ENCODE measurements at regions not wholly inside any gene's neighbourhood (a gene's known extent, or its start where the extent isn't known, plus 50 kb on each side); places are given as distances from the start of the nearest gene placed in this dataset.
"Not testable (repeated sequence)": the region's sequence is repeated elsewhere in the genome, so short reads cannot be mapped to it uniquely, and the experiment has no call there.

DNA sequence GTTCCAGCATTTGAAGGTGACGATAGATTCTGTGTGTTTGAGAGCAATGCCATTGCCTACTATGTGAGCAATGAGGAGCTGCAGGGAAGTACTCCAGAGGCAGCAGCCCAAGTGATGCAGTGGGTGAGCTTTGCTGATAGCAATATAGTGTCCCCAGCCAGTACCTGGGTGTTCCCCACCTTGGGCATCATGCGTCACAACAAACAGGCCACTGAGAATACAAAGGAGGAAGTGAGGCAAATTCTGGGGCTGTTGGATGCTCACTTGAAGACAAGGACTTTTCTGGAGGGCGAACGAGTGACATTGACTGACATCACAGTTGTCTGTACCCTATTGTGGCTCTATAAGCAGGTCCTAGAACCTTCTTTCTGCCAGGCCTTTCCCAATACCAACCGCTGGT, 142.0 kb downstream of the PLS3 start:
- no peak overlapping the region for H3K27ac ChIP-seq
- TF ChIP-seq, protein P1, sequence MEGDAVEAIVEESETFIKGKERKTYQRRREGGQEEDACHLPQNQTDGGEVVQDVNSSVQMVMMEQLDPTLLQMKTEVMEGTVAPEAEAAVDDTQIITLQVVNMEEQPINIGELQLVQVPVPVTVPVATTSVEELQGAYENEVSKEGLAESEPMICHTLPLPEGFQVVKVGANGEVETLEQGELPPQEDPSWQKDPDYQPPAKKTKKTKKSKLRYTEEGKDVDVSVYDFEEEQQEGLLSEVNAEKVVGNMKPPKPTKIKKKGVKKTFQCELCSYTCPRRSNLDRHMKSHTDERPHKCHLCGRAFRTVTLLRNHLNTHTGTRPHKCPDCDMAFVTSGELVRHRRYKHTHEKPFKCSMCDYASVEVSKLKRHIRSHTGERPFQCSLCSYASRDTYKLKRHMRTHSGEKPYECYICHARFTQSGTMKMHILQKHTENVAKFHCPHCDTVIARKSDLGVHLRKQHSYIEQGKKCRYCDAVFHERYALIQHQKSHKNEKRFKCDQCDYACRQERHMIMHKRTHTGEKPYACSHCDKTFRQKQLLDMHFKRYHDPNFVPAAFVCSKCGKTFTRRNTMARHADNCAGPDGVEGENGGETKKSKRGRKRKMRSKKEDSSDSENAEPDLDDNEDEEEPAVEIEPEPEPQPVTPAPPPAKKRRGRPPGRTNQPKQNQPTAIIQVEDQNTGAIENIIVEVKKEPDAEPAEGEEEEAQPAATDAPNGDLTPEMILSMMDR (IDR thresholded peaks at IDR 0.05), result no peak
- TF ChIP-seq ZFX (IDR thresholded peaks at IDR 0.05; ENCODE audit: borderline replicate concordance), result no peak

DNA sequence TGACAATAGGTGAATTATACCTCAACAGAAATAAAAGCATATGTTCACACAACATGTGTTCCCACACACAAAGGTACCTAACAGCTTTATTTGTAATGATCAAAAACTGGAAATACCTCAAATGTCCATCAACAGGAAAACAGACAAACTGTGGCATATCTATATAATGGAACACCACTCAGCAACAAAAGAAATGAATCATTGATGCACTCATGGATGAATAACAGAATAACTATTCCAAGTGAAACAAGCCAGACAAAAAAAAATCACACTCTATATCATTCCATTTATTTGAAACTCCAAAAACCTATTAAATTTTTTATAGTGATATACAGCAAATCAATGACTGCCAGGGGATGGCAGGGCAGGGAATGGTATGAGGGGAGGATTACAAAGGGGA, 148.1 kb downstream of the PLS3 start:
- no peak for TF ChIP-seq ZFX (IDR thresholded peaks at IDR 0.05; ENCODE audit: borderline replicate concordance)
- TF ChIP-seq, protein P1 (IDR thresholded peaks at IDR 0.05), result no peak
- H3K27ac ChIP-seq, result no peak overlapping the region

DNA sequence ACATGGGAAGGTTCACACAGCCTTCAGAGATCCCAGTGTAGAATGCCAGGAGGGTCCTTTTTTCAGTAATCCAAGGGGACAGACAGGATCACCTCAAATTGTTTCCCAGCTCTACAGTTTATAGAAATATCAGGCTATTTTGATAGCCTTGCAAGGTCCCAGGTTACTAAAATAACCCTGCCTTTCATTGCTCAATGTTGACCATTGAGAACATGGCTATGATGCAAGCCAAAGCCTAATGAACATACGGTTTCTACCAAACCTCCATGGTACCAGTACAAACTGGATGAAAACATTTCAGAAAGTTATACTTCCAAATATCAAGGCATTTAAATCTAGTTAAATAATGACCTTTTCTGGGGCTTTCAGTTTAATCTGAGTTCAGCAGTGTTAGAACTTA, 151.5 kb downstream of the PLS3 start:
- H3K27ac ChIP-seq, result no peak overlapping the region
- TF ChIP-seq ZFX (IDR thresholded peaks at IDR 0.05; ENCODE audit: borderline replicate concordance), result no peak
- TF ChIP-seq, protein P1 (IDR thresholded peaks at IDR 0.05), result no peak

DNA sequence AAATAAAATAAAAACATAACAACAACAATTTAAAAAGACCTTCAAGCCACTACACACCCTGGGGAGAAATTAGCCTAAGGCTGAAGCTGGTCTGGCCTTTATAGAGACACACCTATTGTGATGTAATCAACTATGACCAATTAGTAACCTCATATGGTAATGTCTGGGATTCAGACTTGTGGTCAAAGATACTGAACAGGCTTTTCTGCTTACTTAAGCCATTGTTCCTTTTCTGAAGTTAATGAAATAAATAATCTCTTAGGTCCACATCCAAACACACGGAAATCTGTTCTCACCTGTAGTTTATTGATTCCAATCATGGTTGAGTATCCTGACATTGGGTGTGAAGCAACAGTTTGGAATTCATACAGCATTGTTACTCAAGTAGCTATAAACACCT, 152.5 kb downstream of the PLS3 start:
- TF ChIP-seq, protein P1 (IDR thresholded peaks at IDR 0.05), result no peak
- TF ChIP-seq ZFX (IDR thresholded peaks at IDR 0.05; ENCODE audit: borderline replicate concordance), result no peak
- no peak overlapping the region for H3K27ac ChIP-seq

DNA sequence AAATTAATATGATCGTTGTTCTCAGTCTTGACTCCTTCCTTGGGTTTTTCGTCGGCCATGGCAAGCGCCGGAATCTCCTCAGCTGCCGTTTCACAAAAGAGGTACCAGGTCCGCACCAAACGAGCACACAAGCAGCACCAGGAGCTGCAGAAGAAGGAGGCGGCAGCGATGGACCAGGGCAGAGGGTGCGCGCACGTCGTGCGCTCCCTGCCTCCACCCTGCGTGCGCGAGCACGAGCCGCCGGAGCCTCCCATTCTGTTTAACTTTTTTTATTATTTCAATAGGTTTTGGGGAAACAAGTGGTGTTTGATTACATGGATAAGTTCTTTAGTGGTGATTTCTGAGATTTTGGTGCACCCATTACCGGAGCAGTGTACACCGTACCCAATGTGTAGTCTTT, 158.2 kb downstream of the PLS3 start:
- TF ChIP-seq, protein P1 (IDR thresholded peaks at IDR 0.05), result no peak
- no peak for TF ChIP-seq ZFX (IDR thresholded peaks at IDR 0.05; ENCODE audit: borderline replicate concordance)
- no peak overlapping the region for H3K27ac ChIP-seq

DNA sequence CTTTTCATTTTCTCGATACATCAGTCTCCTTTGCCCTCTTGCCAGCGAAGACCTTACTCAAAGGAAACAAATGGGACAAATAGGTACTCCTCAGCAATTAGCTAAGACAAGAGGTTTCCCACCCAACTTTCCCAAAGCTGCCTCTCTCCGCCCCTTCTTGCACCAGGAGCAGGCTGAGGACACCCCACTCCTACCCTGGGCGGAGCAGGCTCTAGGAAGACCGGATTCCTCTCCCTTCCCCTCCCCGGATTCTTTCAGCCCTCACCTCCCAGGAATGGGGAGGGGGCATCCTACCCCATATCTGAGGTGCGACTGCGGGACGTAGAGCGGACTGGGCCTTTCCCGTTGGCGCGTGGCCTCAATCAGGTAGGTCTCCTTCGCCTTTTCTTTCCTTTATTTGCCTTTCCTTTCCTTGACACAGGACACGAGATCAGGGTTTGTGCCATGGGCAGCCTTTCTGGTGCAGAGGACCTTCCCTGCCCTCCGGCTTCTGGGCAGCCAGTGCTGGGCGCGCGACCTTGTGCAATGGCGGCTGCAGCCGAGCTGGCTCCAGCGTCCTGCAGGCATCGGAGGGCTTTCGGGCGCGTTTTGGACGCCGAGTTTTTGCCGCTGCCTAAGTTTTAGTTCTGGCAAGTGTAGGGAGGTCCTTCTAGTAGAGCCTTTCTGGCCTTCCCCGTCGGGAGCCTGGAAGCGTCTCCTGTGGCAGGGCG, 161.9 kb downstream of the PLS3 start:
- not testable (repeated sequence) for H3K27ac ChIP-seq

DNA sequence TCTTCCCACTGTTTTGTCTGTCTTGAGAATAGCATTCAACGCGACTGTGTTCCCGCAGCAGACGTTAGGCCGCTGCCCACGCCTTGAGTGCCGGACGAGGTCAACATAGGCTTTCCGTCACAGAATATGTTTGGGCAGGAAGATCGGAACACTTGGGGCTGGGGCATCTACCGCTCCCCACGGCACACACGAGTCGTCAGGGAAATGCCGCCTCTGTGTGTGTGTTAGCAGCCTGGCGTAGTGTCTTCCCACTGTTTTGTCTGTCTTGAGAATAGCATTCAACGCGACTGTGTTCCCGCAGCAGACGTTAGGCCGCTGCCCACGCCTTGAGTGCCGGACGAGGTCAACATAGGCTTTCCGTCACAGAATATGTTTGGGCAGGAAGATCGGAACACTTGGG, 164.4 kb downstream of the PLS3 start:
- not testable (repeated sequence) for H3K27ac ChIP-seq

DNA sequence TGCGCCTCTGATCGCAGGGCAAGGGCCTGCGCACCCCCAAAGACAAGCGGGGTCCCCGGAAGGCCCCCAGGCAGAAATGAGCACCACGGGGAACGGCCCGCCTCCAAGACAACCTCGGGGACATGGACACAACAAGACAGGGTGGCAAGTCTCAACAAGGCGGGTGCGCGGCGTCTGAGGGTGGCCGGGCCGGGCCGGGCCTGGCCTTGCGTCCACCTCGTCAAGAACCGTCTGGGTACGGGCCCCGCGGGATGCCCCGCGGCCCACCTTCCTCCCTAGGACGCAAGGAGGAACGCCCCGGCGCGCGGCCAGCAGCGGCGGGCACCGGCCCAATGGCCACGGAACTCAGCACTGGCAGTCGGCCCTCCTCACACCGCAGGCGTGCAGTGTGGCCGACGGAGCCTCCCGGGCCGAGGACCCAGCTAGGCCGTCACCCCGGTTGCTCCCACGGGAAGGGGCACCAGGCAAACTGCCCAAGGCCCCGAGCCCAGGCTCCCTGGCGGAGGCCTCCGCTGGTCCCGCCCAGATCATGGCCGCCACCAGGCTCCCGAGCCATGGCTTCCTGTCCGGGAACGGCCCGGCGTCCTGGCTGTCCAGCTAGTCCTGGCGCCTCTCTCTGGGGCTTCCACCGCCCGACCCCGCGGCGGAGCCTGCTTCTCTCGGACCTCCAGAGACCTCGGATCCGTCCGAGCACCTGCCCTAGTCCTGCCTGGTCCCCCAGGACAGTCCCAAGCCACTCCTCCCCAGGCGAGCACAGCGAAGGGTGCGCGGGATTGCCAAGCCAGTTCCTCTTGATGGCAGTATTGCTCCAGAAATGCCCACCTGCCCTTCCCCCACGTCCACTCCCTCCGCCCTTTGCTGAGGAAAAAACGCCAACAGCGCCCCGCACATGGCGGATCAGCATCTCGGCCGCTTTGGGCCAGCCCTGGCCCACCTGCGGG, 167.1 kb downstream of the PLS3 start:
- H3K27ac ChIP-seq, result not testable (repeated sequence)

DNA sequence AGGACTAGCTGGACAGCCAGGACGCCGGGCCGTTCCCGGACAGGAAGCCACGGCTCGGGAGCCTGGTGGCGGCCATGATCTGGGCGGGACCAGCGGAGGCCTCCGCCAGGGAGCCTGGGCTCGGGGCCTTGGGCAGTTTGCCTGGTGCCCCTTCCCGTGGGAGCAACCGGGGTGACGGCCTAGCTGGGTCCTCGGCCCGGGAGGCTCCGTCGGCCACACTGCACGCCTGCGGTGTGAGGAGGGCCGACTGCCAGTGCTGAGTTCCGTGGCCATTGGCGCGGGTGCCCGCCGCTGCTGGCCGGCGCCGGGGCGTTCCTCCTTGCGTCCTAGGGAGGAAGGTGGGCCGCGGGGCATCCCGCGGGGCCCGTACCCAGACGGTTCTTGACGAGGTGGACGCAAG, 171.6 kb downstream of the PLS3 start:
- H3K27ac ChIP-seq, result peak overlapping the region; percentile 71

DNA sequence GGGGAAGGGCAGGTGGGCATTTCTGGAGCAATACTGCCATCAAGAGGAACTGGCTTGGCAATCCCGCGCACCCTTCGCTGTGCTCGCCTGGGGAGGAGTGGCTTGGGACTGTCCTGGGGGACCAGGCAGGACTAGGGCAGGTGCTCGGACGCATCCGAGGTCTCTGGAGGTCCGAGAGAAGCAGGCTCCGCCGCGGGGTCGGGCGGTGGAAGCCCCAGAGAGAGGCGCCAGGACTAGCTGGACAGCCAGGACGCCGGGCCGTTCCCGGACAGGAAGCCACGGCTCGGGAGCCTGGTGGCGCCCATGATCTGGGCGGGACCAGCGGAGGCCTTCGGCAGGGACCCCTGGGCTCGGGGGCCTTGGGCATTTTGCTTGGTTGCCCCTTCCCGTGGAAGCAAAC, 174.3 kb downstream of the PLS3 start:
- not testable (repeated sequence) for H3K27ac ChIP-seq

Measured in 22Rv1 (cell line).